NCI-H2227 (cell line): ENCODE measurements at regions not wholly inside any gene's neighbourhood (a gene's known extent, or its start where the extent isn't known, plus 50 kb on each side); places are given as distances from the start of the nearest gene placed in this dataset.

Experiments
- DNase-seq: peaks from one replicate; lab custom pipeline; 2025; ENCODE audit not compliant: unreplicated experiment; lab: John Stamatoyannopoulos, UW

- no peak for DNase-seq
Observed at GRCh38 chr13:112639521-112639920, 50.3 kb upstream of the ATP11A start.

DNA sequence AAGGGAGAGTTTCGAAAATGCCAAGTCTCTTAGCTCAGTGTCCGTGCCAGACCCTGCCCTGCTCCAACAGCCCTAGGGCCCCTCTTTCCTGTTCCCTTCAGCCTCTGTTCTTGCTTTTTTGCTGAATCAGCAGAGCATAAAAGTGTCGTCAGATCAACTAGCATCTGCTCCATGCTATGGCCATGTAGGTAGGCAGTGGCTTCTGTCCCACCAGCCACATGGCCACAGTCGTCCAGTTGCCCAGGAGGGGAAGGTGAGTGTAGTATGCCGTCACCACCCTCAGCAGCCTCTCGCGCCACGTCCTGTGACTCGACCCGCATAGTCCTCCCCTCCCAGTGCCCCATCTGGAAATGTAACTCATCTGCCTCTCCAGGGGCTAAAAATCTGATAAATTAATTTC, 50.9 kb upstream of the ATP11A start:
- DNase-seq = no peak

DNA sequence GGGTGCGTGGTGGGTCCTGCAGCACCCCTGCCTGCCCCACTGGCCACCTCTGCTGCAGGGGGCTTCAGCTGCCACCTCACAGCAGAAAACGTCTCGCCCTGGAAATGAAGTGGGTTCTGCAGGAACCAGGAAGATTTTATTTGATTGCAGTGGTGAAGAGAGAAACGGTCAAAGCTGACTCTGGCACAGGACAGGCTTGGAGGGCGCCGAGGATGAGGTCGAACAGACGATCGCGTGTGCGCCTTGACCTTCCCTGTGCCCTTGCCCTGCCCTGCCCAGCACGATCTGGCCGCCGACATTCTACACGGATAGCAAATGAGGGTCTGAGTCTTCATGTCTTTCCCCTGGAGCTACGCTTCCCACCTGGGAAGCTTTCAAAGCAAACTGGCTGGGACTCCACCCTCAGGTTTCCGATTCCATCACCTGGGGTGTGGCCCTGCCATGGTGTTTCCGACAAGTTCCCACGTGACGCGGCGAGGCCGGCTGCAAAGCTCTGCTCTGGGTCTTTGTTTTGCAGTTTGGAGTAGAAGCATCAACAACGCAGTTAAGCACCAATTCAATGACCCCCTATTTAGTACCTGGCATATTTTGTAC, 50.3 kb upstream of the TUBGCP3 start:
- DNase-seq = peak; percentile 42
